ENCODE measurements at regions not wholly inside any gene's neighbourhood (a gene's known extent, or its start where the extent isn't known, plus 50 kb on each side); places are given as distances from the start of the nearest gene placed in this dataset.

- Histone ChIP-seq H3K36me3 (no peaks in the 10 kb centered on the region), H3K9me3 (no peaks in the 10 kb centered on the region), H3K27ac (no peak overlapping the region), H3K27me3 (no peaks in the 10 kb centered on the region), H3K4me3 (no peak overlapping the region), H3K4me1 (no peaks in the 10 kb centered on the region)
- intact Hi-C loops (cut with DNase I), result no loop called here
- no peak for DNase-seq
- TF ChIP-seq CTCF (IDR thresholded peaks at IDR 0.05) (no peak), POLR2A (IDR thresholded peaks at IDR 0.05) (no peak)
- WGBS, 4 donors, result 77 to 91% (median 85%) methylated on average over 2 of the region's 2 CpGs
- ATAC-seq, result no peak
Measured at GRCh38 chr12:90593596-90594295, 361.2 kb downstream of the CCER1 start.

DNA sequence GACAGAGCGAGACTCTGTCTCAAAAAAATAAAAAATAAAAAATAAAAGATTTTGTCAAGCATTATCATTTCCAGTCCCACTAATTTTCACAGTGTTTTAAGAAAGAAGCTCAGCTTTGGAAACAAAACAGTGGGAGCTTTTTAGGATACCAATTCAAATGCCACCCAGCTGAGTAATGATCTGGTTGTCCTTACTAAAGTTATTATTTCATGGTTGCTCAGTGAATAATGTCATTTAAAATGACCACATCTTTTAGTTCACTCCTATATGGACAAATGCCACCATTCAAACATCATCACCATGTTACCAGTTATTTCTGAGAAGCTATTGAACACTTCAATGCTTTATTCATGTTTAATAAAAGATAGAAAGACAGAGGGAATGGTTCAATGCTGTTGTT is 365.0 kb downstream of the CCER1 start:
- TF ChIP-seq POLR2A (IDR thresholded peaks at IDR 0.05), result no peak
- no peak for TF ChIP-seq CTCF (IDR thresholded peaks at IDR 0.05)
- WGBS, 4 donors, result 95 to 97% (median 96%) methylated on average over 1 of the region's 1 CpG
- DNase-seq (no peak), ATAC-seq (no peak)
- Histone ChIP-seq H3K4me3 (no peak overlapping the region), H3K36me3 (no peaks in the 10 kb centered on the region), H3K4me1 (peaks cover 0 to 4% (median 0%) of the 10 kb centered on the region in 12 donors), H3K9me3 (no peaks in the 10 kb centered on the region), H3K27ac (no peak overlapping the region), H3K27me3 (no peaks in the 10 kb centered on the region)
- intact Hi-C loops (cut with DNase I), result no loop called here

DNA sequence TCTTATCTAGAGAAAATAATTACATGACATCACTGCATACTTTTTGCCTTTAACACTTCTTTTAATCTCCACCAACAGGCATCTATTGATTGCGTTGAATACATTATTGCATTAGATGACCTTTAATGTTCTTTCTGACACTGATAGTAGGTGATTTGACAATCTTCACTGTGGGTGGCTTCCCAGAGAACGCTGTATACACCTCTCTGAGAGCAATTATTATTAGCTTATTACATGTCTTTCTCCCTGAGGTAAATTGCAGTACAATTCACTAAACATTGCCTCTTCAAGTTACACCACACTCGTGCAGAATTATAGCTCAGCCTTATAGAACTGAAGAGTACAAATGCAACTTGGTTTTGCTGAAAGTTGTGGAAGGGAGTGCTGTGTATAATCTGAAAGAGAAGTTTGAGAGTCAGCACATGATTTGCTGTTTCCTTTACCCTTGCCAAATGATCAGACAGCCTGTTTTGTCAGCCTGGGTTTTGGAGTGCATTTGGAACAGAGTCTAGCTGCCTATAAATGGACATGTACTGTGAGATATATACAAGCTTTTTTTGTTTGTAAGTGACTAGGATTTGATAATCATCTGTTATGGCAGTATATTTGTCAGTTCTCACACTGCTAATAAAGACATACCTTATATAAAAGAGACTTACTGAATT is 369.2 kb downstream of the CCER1 start:
- no peak for TF ChIP-seq POLR2A (IDR thresholded peaks at IDR 0.05)
- TF ChIP-seq CTCF (IDR thresholded peaks at IDR 0.05), result no peak
- DNase-seq (no peak), ATAC-seq (peak; percentile 81 to 88 (median 84))
- peaks cover 0 to 4% (median 0%) of the 10 kb centered on the region in 12 donors for H3K4me1 ChIP-seq
- H3K27me3 ChIP-seq, result no peaks in the 10 kb centered on the region
- H3K36me3 ChIP-seq, result no peaks in the 10 kb centered on the region
- H3K9me3 ChIP-seq, result no peaks in the 10 kb centered on the region
- H3K4me3 ChIP-seq, result no peak overlapping the region
- intact Hi-C loops (cut with DNase I), result no loop called here
- 33 to 42% (median 37%) methylated on average over 3 of the region's 3 CpGs for WGBS, 4 donors
- H3K27ac ChIP-seq, result peak overlapping the region in 6 of 12 donors; percentile 26 to 61 (median 44)

DNA sequence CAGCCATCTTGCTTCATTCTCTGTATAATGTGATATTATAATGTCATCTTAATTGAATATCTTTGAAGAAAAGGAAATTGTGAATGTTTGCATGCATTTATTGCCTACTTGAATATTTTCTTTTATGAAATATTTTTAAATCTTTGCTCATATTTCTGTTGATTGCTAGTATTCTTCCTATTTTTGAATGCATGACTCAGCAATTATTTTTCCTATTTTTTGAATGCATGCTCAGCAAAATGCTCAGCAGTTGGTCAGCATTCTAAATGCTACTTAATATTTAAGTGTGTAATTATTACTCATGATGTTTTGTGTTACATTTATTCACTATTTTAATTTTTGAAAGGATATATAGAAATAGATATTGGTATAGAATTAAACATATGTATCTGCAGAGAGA is 378.3 kb downstream of the CCER1 start:
- peak overlapping the region in 1 of 12 donors; percentile 75 for H3K27ac ChIP-seq
- DNase-seq, result no peak
- intact Hi-C loops (cut with DNase I), result no loop called here
- no peaks in the 10 kb centered on the region for H3K4me1 ChIP-seq
- no peak for ATAC-seq
- no peak for TF ChIP-seq CTCF (IDR thresholded peaks at IDR 0.05)
- no peak for TF ChIP-seq POLR2A (IDR thresholded peaks at IDR 0.05)
- H3K4me3 ChIP-seq, result peak overlapping the region in 2 of 12 donors; percentile 25 to 49
- peaks cover 0 to 18% (median 4%) of the 10 kb centered on the region in 12 donors for H3K9me3 ChIP-seq
- no peaks in the 10 kb centered on the region for H3K36me3 ChIP-seq
- no peaks in the 10 kb centered on the region for H3K27me3 ChIP-seq

All from heart left ventricle (tissue), 16 donors.